NCI-H82 (cell line): ENCODE measurements at regions not wholly inside any gene's neighbourhood (a gene's known extent, or its start where the extent isn't known, plus 50 kb on each side); places are given as distances from the start of the nearest gene placed in this dataset.
"Not testable (repeated sequence)": the region's sequence is repeated elsewhere in the genome, so short reads cannot be mapped to it uniquely, and the experiment has no call there.

Source experiments
- DNase-seq: peaks from one replicate; lab custom pipeline; 2025; lab: John Stamatoyannopoulos, UW

- DNase-seq = no peak
Measured at GRCh38 chr3:101913168-101913567, 63.9 kb downstream of the NFKBIZ start.

- DNase-seq = not testable (repeated sequence)
Measured at GRCh38 chr3:101917761-101918160, 68.4 kb downstream of the NFKBIZ start.

- DNase-seq = not testable (repeated sequence)
Measured at GRCh38 chr3:101922151-101922725, 72.9 kb downstream of the NFKBIZ start.

- not testable (repeated sequence) for DNase-seq
Measured at GRCh38 chr3:101924621-101925020, 75.3 kb downstream of the NFKBIZ start.

GRCh38 chr3:101925124-101925523 is 75.8 kb downstream of the NFKBIZ start:
- not testable (repeated sequence) for DNase-seq

GRCh38 chr3:101925564-101925963 is 76.2 kb downstream of the NFKBIZ start:
- no peak for DNase-seq

- no peak for DNase-seq
Measured at GRCh38 chr3:101926594-101927105, 77.3 kb downstream of the NFKBIZ start.

- DNase-seq = no peak
Measured at GRCh38 chr3:101928890-101929289, 79.6 kb downstream of the NFKBIZ start.

GRCh38 chr3:101931081-101931480 is 81.8 kb downstream of the NFKBIZ start:
- DNase-seq = no peak

GRCh38 chr3:101932326-101933068 is 83.2 kb downstream of the NFKBIZ start:
- DNase-seq = no peak

GRCh38 chr3:101936419-101937356 is 87.4 kb downstream of the NFKBIZ start:
- no peak for DNase-seq

- no peak for DNase-seq
Measured at GRCh38 chr3:101938262-101938847, 89.0 kb downstream of the NFKBIZ start.

- no peak for DNase-seq
Measured at GRCh38 chr3:101939361-101940049, 90.2 kb downstream of the NFKBIZ start.

- DNase-seq = peak; percentile 54
Measured at GRCh38 chr3:101940521-101941317, 91.4 kb downstream of the NFKBIZ start.

- no peak for DNase-seq
Measured at GRCh38 chr3:101941318-101942040, 92.2 kb downstream of the NFKBIZ start.

GRCh38 chr3:101942356-101942755 is 93.0 kb downstream of the NFKBIZ start:
- DNase-seq = no peak

- DNase-seq = no peak
Measured at GRCh38 chr3:101943029-101943428, 93.7 kb downstream of the NFKBIZ start.

GRCh38 chr3:101944308-101944707 is 95.0 kb downstream of the NFKBIZ start:
- no peak for DNase-seq

GRCh38 chr3:101945980-101946379 is 96.7 kb downstream of the NFKBIZ start:
- no peak for DNase-seq

GRCh38 chr3:101946906-101947305 is 97.6 kb downstream of the NFKBIZ start:
- DNase-seq = no peak
